ENCODE measurements at regions not wholly inside any gene's neighbourhood (a gene's known extent, or its start where the extent isn't known, plus 50 kb on each side); places are given as distances from the start of the nearest gene placed in this dataset.
"Not testable (repeated sequence)": the region's sequence is repeated elsewhere in the genome, so short reads cannot be mapped to it uniquely, and the experiment has no call there.

DNA sequence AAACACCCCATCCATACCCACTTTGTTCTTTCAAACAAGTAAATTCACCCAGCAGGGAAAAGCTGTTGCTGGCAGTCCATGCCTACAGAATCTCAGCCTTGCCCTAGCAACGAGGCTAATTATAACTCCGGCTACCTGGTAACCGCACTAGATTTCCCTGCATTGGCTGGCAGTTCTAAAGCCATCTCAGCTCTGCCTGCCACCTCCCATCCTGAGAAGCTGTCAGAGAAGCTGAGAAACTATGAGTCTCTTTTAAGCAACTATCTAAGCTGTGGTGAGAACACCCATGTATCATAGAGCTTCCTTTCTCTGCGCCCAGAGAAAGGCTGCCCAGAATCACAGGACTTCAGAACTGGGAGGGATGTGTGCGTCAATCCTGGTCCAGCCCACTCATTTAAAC lies 126.5 kb upstream of the NBPF9 start:
- not testable (repeated sequence) for DNase-seq (ENCODE audit: low read depth in 2 of 2)

DNA sequence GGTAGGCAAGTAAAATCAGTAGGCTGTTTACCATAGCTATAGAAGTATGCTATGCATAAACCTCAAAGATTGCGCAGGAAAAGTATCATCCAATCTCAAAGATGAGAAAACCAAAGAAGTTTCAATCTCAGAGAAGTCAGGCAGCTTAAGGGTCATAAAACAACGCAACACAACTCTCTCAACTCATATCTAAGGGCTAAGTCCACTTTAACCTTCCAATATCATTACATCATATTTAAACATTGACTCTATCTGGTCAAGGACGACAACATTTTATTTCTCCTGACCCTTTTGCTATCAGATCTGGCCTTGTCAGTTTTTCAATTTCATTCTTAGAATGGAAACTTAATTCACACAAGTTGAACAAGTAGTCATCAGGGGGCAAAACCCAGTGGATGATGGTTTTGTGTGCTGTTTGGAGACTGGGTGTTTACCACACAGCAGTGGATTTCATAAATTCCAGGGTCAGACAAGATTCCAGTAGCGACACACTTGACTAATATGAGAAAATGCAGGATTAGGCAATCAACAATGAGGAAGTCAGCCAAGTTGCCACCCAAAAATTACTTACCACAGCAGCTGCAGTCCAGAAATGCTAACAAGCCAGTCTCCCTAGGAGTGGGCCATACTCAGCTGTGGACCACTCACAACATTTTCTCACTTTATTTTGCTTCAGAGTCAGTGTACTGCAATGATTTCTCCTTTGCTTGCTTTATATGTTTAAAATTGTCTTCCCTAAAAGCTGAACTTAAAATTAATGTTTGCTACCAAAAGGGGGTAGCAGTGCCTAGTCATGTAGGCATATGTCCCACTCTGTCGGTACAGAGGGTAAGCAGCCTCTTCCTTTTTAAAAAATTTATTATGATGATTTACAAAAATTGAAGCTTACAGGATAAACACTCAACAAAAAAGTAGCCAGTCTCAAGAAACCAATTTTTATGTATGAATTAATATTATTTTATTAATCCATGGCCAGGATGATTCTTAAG lies 131.9 kb upstream of the NBPF9 start:
- not testable (repeated sequence) for DNase-seq (ENCODE audit: low read depth in 2 of 2)

- not testable (repeated sequence) for DNase-seq (ENCODE audit: low read depth in 2 of 2)
Measured at GRCh38 chr1:149237515-149237914, 134.2 kb upstream of the NBPF9 start.

- not testable (repeated sequence) for DNase-seq (ENCODE audit: low read depth in 2 of 2)
Measured at GRCh38 chr1:149239897-149240508, 136.7 kb upstream of the NBPF9 start.

DNA sequence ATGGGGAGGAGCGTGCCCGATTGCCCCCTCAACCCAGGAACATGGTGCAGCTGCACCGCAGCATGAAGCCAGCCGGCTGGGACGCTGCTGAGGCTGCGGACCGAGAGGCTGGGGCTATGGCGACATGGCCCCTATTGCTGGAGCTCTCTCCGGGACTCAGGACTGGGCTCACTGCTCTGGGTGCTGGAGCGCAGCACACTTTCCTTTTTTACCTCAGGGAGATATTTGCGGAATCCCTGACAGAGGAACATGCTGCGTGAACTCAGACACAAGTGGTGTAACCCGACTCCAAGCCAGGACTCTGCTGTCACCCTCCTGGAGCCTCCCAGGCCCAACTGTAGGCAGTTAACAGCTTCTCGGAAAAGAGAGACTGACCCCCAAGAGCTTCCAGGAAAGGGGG lies 137.2 kb upstream of the NBPF9 start:
- DNase-seq (ENCODE audit: low read depth in 2 of 2) = not testable (repeated sequence)

- DNase-seq (ENCODE audit: low read depth in 2 of 2) = not testable (repeated sequence)
Measured at GRCh38 chr1:149241272-149241671, 137.9 kb upstream of the NBPF9 start.

DNA sequence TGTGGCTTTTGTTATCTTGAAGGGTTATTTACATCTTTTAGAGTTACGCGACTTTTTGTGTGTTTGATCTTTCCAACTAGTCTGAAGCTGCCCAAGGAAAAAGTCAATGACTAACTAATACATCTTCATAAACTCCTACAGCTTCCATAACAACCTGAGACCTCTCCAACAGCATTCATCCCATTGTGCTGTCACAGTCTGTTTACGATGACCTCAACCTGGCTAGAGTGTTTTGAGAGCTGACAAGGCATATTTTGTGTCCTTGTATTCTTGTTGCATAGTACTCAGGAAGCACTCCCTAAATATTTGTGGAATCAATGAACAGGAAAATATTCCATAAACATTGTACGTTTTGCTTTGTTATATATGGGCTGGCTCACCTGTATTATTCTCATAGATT lies 140.2 kb upstream of the NBPF9 start:
- DNase-seq (ENCODE audit: low read depth in 2 of 2) = not testable (repeated sequence)

DNA sequence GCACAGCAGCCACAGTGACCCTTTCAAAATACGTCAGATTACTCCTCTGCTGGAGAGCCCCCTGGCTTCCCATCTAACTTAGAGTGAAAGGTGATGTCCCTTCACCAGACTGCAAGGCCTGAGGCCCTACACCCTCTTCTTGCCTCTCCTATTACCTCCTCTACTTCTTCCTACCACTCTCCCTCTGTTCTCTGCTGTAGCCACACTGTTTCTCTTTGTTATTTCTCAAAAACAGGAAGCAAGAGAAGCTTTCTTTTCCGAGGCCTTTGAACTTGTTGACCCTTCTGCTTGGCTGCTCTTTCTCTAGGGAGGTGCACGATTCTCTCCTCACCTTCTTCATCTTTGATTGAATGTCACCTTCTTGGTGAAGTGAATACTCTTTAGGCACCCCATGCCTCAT lies 141.3 kb upstream of the NBPF9 start:
- DNase-seq (ENCODE audit: low read depth in 2 of 2) = not testable (repeated sequence)

GRCh38 chr1:149246212-149246611 lies 142.9 kb upstream of the NBPF9 start:
- not testable (repeated sequence) for DNase-seq (ENCODE audit: low read depth in 2 of 2)

DNA sequence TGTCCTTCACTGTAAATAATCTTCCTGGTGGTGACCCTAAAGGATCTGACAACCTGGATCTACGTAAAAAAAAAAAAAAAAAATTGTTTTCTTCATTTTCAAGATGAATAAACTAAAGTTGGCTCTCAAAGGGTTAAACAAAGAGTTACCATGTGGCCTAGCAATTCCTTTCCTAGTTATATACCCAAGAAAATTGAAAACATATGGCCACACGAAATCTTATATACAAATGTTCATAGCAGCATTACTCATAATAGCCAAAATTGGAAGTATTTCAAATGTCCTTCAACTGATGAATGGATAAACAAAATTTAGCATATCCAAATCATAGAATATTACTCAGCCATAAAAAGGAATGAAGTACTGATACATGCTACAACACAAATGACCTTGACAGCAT lies 145.3 kb upstream of the NBPF9 start:
- not testable (repeated sequence) for DNase-seq (ENCODE audit: low read depth in 2 of 2)

DNA sequence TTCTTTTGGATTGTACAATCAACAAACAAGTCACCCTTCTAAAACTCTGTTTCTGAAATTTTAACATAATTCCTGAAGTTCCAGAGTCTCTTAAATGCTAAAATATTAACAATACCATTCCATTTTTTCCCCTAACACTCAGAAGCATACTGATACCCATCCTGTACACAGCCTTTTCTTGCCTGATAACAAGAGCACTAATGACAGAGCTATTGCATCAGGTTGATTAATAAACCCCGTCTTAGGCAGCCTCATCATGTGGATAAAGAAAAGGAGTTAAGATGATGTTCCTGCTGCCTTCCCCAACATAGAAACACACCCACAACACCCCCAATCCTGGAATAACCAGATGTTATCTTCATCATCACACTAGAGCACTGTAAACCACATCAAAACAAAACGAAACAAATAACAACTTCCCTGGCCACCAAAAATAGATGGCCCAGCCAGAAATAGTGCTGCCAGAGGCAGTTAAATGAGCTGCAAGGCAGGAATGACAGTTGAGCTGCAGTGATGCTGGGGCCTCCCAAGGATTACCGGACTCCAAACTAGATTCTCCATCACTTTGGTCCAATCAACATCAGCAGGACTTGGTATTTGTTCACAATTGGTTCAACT lies 146.6 kb upstream of the NBPF9 start:
- not testable (repeated sequence) for DNase-seq (ENCODE audit: low read depth in 2 of 2)

- DNase-seq (ENCODE audit: low read depth in 2 of 2) = not testable (repeated sequence)
Measured at GRCh38 chr1:149254894-149255847, 151.8 kb upstream of the NBPF9 start.

GRCh38 chr1:149260284-149260683 lies 156.9 kb upstream of the NBPF9 start:
- not testable (repeated sequence) for DNase-seq (ENCODE audit: low read depth in 2 of 2)

DNA sequence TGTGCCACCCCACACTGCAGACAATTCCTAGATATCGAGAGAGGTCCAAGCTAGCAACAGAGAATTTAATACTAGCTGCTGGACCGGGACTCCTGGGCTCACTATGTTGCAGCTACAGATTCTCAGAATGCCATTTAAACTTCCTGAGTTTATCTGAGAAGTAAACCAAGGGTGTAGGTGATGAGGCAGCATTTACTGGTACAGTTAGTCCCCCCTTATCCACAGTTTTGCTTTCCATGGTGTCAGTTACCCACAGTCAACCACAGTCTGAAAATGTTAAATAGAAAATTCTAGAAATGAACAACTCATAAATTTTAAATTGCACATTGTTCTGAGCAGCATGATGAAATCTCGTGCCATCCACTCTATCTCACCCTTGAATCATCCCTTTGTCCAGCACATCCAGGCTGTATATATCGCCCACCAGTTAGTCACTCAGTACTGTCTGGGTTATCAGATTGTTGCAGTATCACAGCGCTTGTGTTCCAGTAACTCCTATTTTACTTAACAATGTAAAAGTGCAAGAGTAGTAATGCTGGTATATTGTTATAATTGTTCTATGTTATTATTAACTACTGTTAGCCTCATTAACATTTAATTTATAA lies 157.5 kb upstream of the NBPF9 start:
- not testable (repeated sequence) for DNase-seq (ENCODE audit: low read depth in 2 of 2)

- DNase-seq (ENCODE audit: low read depth in 2 of 2) = not testable (repeated sequence)
Measured at GRCh38 chr1:149267287-149267686, 163.9 kb upstream of the NBPF9 start.

DNA sequence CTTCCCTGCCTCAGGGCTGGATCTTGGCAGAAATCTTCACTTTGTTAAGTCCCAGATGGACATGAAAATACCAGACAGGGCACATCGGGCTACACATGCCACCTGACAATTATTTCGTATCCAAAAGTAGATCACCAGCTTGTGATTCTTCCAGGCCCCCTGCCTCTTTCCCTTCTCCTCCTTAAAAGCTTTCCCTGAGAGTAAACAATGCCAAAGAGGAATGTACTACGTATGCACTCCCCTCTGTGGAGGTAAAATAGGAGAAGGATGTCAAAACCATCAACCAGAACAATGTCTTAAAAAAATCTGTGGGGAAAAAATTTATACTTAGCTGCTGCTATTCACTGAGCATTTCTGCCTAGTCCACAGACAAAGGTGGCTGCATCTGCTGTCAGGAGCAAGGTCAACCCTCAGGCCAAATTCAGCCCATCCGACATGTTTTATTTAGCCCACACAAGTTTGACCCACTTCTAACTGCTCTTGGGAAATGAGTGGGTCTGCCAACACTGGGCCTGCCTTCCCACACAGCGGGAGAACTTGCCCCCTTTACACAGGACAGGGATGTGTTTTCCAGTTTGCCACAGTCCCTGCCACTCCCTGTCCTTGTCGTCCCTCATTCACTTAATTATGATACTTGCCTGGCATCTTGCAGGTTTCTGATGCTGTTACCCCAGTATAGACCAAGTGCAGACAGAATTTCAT lies 165.8 kb upstream of the NBPF9 start:
- DNase-seq (ENCODE audit: low read depth in 2 of 2) = not testable (repeated sequence)

DNA sequence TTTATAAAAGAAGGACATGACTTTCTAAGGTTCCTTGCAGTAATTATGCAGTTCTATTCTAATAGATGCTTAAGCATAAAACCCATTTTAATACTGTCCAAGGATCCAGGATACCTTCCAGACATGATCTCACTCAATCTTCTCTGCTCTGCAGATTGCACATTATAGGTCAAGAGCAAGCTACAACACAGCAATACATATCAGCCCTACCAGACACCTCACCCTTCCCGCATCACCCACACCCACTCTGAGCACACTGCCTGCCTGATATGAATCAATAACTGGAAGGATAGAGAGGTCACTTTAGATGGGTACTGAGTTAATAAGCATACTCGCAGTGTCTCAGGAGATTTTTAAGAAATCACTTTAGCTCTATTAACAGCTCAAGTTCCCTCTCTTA lies 166.5 kb upstream of the NBPF9 start:
- DNase-seq (ENCODE audit: low read depth in 2 of 2) = not testable (repeated sequence)

GRCh38 chr1:149274493-149274892 lies 171.1 kb upstream of the NBPF9 start:
- not testable (repeated sequence) for DNase-seq (ENCODE audit: low read depth in 2 of 2)

DNA sequence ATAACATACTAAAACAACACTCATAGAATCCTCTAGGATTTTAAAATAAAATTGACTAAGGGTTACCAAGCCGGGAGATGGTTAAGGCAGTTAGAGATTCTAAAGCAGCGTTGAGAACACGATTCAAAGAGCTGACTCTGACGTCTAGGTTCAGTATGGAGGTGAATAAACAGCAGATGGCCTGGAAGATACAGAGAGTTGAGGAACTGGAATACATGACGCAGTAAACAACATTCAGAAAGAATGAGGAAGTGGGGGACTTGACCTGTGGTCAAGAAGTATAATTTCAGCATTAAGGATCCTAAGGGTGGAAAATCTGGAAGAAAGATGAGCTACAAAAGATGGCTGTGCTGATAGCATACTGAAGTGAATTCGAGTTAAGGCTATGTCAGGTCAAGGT lies 172.5 kb upstream of the NBPF9 start:
- not testable (repeated sequence) for DNase-seq (ENCODE audit: low read depth in 2 of 2)

GRCh38 chr1:149276496-149276895 lies 173.1 kb upstream of the NBPF9 start:
- not testable (repeated sequence) for DNase-seq (ENCODE audit: low read depth in 2 of 2)

All from activated CD8-positive, alpha-beta memory T cell treated with anti-CD3 and anti-CD28 coated beads for 4 hours (primary cell).